H9 (cell line): ENCODE measurements at regions not wholly inside any gene's neighbourhood (a gene's known extent, or its start where the extent isn't known, plus 50 kb on each side); places are given as distances from the start of the nearest gene placed in this dataset.

Source experiments
- DNase-seq: peaks from one replicate; pipeline ENCODE4 v3.0.0-alpha.2; 2017
- H2AFZ ChIP-seq: one replicate; pipeline ENCODE4 v1.6.1; 2013; ENCODE audit warnings: mild to moderate bottlenecking, low read length, control low read depth, moderate library complexity
- H2AK5ac ChIP-seq: 2 replicates; pipeline ENCODE4 v1.6.1; 2013; ENCODE audit warnings: low read length, control low read depth, mixed read lengths; ENCODE audit not compliant: insufficient read length
- H2BK120ac ChIP-seq: one replicate; pipeline ENCODE4 v1.6.1; 2013; ENCODE audit warnings: low read depth, mild to moderate bottlenecking, low read length, control low read depth, inconsistent platforms; ENCODE audit not compliant: poor library complexity, severe bottlenecking
- H2BK12ac ChIP-seq: 2 replicates; pipeline ENCODE4 v1.6.1; 2013; ENCODE audit warnings: low read length, control low read depth, mixed read lengths, low read depth; ENCODE audit not compliant: insufficient read length
- H2BK15ac ChIP-seq: 2 replicates; pipeline ENCODE4 v1.6.1; 2013; ENCODE audit warnings: low read depth, low read length, control low read depth
- H2BK20ac ChIP-seq: one replicate; pipeline ENCODE4 v1.6.1; 2013; ENCODE audit warnings: low read depth, mild to moderate bottlenecking, low read length, control low read depth, inconsistent platforms; ENCODE audit not compliant: poor library complexity, severe bottlenecking
- H2BK5ac ChIP-seq: 2 replicates; pipeline ENCODE4 v1.6.1; 2013; ENCODE audit warnings: low read length, control low read depth, mixed read lengths; ENCODE audit not compliant: insufficient read length
- H3K14ac ChIP-seq: 2 replicates; pipeline ENCODE4 v1.6.1; 2013; ENCODE audit warnings: low read length, control low read depth; ENCODE audit not compliant: insufficient read depth
- H3K18ac ChIP-seq: 2 replicates; pipeline ENCODE4 v1.6.1; 2013; ENCODE audit warnings: low read depth, mild to moderate bottlenecking, mixed read lengths, low read length, control low read depth; ENCODE audit not compliant: insufficient read length
- H3K23ac ChIP-seq: 2 replicates; pipeline ENCODE4 v1.6.1; 2013; ENCODE audit warnings: low read length, control low read depth, mixed read lengths, low read depth; ENCODE audit not compliant: insufficient read length
- H3K23me2 ChIP-seq: 2 replicates; pipeline ENCODE4 v1.6.1; 2013; ENCODE audit warnings: low read depth, mild to moderate bottlenecking, mixed read lengths, low read length, control low read depth; ENCODE audit not compliant: insufficient read length, poor library complexity, severe bottlenecking
- H3K27ac ChIP-seq: 2 replicates; pipeline ENCODE4 v1.5.1; 2013; ENCODE audit warnings: low read length, control low read depth, mixed read lengths, low read depth; ENCODE audit not compliant: insufficient read length
- H3K27me3 ChIP-seq: 2 replicates; pipeline ENCODE4 v1.6.1; 2013; ENCODE audit warnings: low read length, control low read depth, inconsistent platforms; ENCODE audit not compliant: insufficient read depth
- H3K4ac ChIP-seq: 2 replicates; pipeline ENCODE4 v1.6.1; 2013; ENCODE audit warnings: low read depth, mild to moderate bottlenecking, control low read depth, inconsistent platforms, low read length, moderate library complexity
- H3K4me1 ChIP-seq: 2 replicates; pipeline ENCODE4 v1.6.1; 2013; ENCODE audit warnings: low read length, control low read depth, inconsistent platforms; ENCODE audit not compliant: insufficient read depth
- H3K4me2 ChIP-seq: 2 replicates; pipeline ENCODE4 v1.6.1; 2013; ENCODE audit warnings: low read length, control low read depth, mixed read lengths; ENCODE audit not compliant: insufficient read length, insufficient read depth
- H3K56ac ChIP-seq: 2 replicates; pipeline ENCODE4 v1.6.1; 2013; ENCODE audit warnings: low read depth, mild to moderate bottlenecking, mixed read lengths, low read length, control low read depth; ENCODE audit not compliant: insufficient read length
- H3K79me1 ChIP-seq: 2 replicates; pipeline ENCODE4 v1.6.1; 2013; ENCODE audit warnings: low read depth, mild to moderate bottlenecking, moderate library complexity, low read length, control low read depth, inconsistent platforms; ENCODE audit not compliant: insufficient read depth, poor library complexity, severe bottlenecking
- H3K79me2 ChIP-seq: 2 replicates; pipeline ENCODE4 v1.6.1; 2013; ENCODE audit warnings: low read length, control low read depth, inconsistent platforms; ENCODE audit not compliant: insufficient read depth
- H3K9ac ChIP-seq: 2 replicates; pipeline ENCODE4 v1.6.1; 2013; ENCODE audit warnings: low read length, control low read depth, mixed read lengths; ENCODE audit not compliant: insufficient read length; ENCODE audit errors: extremely low read depth
- H3K9me3 ChIP-seq: one replicate; pipeline ENCODE4 v1.6.1; 2013; ENCODE audit warnings: low read depth, low read length, inconsistent platforms; ENCODE audit not compliant: control insufficient read depth
- H3T11ph ChIP-seq: one replicate; pipeline ENCODE4 v1.6.1; 2013; ENCODE audit warnings: mild to moderate bottlenecking, low read length, control low read depth, inconsistent platforms
- H4K20me1 ChIP-seq: one replicate; pipeline ENCODE4 v1.6.1; 2013; ENCODE audit not compliant: control insufficient read depth, insufficient read length, insufficient read depth
- H4K5ac ChIP-seq: 2 replicates; pipeline ENCODE4 v1.6.1; 2013; ENCODE audit warnings: low read depth, mild to moderate bottlenecking, mixed read lengths, low read length, control low read depth; ENCODE audit not compliant: insufficient read length
- H4K8ac ChIP-seq: replicated peaks from 2 replicates; pipeline ENCODE4 v1.6.1; 2013; ENCODE audit warnings: low read length, control low read depth, mixed read lengths, low read depth; ENCODE audit not compliant: insufficient read length
- H4K91ac ChIP-seq: 2 replicates; pipeline ENCODE4 v1.6.1; 2013; ENCODE audit warnings: low read depth, mild to moderate bottlenecking, moderate library complexity, mixed read lengths, low read length, control low read depth; ENCODE audit not compliant: insufficient read length
- H3K27ac Mint-ChIP-seq, 3 experiments: 2 replicates in 2 of 3; 3 replicates in 1 of 3; pipeline ENCODE4 v1.8.0; 2020 to 2021; ENCODE audit warnings: mixed read lengths in 3 of 3, mild to moderate bottlenecking in 1 of 3, moderate library complexity in 1 of 3
- H3K27me3 Mint-ChIP-seq: 2 replicates; pipeline ENCODE4 v1.8.0; 2021; ENCODE audit warnings: low read depth, mild to moderate bottlenecking, moderate library complexity, mixed read lengths
- H3K36me3 Mint-ChIP-seq, 3 experiments: 2 replicates in 2 of 3; 3 replicates in 1 of 3; pipeline ENCODE4 v1.8.0; 2020 to 2021; ENCODE audit warnings: low read depth in 3 of 3, mixed read lengths in 3 of 3; ENCODE audit not compliant: insufficient read depth in 1 of 3
- H3K4me1 Mint-ChIP-seq, 2 experiments: 2 replicates each; pipeline ENCODE4 v1.8.0; 2020; ENCODE audit warnings: mixed read lengths in 2 of 2
- H3K4me3 Mint-ChIP-seq, 2 experiments: 2 replicates in 1 of 2; 3 replicates in 1 of 2; pipeline ENCODE4 v1.8.0; 2020 to 2021; ENCODE audit warnings: mild to moderate bottlenecking in 2 of 2, mixed read lengths in 2 of 2, moderate library complexity in 1 of 2
- H3K9me3 Mint-ChIP-seq, 2 experiments: 2 replicates in 1 of 2; 3 replicates in 1 of 2; pipeline ENCODE4 v1.8.0; 2020; ENCODE audit warnings: mild to moderate bottlenecking in 2 of 2, mixed read lengths in 2 of 2, moderate library complexity in 1 of 2
- WGBS: extraction: QIAGEN DNeasy Blood & Tissue Kit; methylation state at CpG from one replicate; pipeline ENCODE4 v1.1.7; 2013; ENCODE audit warnings: missing lambda C conversion rate, low lambda C conversion rate, mixed read lengths; ENCODE audit not compliant: insufficient read length; ENCODE audit errors: extremely low coverage; 5-methylcytosine and 5-hydroxymethylcytosine counted together
- TF ChIP-seq, protein P1 (sequence below): fragments of 200-600 bp; sonication (generic); conservative IDR thresholded peaks from 3 replicates; pipeline ENCODE4 v1.8.0; 2021; ENCODE audit warnings: antibody characterized with exemption, mild to moderate bottlenecking

- Histone ChIP-seq H2AFZ (no peak overlapping the region), H4K20me1 (no peaks in the 10 kb centered on the region), H3K56ac (no peak overlapping the region), H2BK120ac (no peak overlapping the region), H3K23me2 (no peaks in the 10 kb centered on the region), H3K4ac (no peak overlapping the region), H3K9me3 (no peaks in the 10 kb centered on the region), H3K18ac (no peak overlapping the region), H2BK15ac (no peak overlapping the region), H2AK5ac (no peak overlapping the region), H3K79me1 (no peaks in the 10 kb centered on the region), H4K91ac (no peak overlapping the region), H3K27me3 (no peaks in the 10 kb centered on the region; the same call in 1 of the 2 replicates), H2BK5ac (no peak overlapping the region), H3K27ac (no peak overlapping the region), H3T11ph (no peak overlapping the region), H4K8ac (no peak overlapping the region), H3K23ac (no peak overlapping the region), H2BK12ac (no peak overlapping the region), H3K79me2 (no peaks in the 10 kb centered on the region), H4K5ac (no peak overlapping the region), H2BK20ac (no peak overlapping the region), H3K4me1 (no peaks in the 10 kb centered on the region), H3K4me2 (no peak overlapping the region), H3K14ac (no peak overlapping the region), H3K9ac (no peak overlapping the region)
- no peaks in the 10 kb centered on the region for H3K36me3 Mint-ChIP-seq
- no peak overlapping the region for H3K27ac Mint-ChIP-seq
- H3K4me1 Mint-ChIP-seq: peaks cover 7% of the 10 kb centered on the region in 2 experiments
- H3K4me3 Mint-ChIP-seq: no peak overlapping the region
- H3K9me3 Mint-ChIP-seq: no peaks in the 10 kb centered on the region
- WGBS: no CpG with 5 or more reads among the region's 4 CpGs
- TF ChIP-seq, protein P1, sequence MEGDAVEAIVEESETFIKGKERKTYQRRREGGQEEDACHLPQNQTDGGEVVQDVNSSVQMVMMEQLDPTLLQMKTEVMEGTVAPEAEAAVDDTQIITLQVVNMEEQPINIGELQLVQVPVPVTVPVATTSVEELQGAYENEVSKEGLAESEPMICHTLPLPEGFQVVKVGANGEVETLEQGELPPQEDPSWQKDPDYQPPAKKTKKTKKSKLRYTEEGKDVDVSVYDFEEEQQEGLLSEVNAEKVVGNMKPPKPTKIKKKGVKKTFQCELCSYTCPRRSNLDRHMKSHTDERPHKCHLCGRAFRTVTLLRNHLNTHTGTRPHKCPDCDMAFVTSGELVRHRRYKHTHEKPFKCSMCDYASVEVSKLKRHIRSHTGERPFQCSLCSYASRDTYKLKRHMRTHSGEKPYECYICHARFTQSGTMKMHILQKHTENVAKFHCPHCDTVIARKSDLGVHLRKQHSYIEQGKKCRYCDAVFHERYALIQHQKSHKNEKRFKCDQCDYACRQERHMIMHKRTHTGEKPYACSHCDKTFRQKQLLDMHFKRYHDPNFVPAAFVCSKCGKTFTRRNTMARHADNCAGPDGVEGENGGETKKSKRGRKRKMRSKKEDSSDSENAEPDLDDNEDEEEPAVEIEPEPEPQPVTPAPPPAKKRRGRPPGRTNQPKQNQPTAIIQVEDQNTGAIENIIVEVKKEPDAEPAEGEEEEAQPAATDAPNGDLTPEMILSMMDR: no peak
- DNase-seq: no peak
- H3K27me3 Mint-ChIP-seq: no peaks in the 10 kb centered on the region
These were observed 104.5 kb upstream of the LYZL1 start for GRCh38 chr10:29184205-29185000.
